ENCODE measurements at regions not wholly inside any gene's neighbourhood (a gene's known extent, or its start where the extent isn't known, plus 50 kb on each side); places are given as distances from the start of the nearest gene placed in this dataset.
"Not testable (repeated sequence)": the region's sequence is repeated elsewhere in the genome, so short reads cannot be mapped to it uniquely, and the experiment has no call there.

DNA sequence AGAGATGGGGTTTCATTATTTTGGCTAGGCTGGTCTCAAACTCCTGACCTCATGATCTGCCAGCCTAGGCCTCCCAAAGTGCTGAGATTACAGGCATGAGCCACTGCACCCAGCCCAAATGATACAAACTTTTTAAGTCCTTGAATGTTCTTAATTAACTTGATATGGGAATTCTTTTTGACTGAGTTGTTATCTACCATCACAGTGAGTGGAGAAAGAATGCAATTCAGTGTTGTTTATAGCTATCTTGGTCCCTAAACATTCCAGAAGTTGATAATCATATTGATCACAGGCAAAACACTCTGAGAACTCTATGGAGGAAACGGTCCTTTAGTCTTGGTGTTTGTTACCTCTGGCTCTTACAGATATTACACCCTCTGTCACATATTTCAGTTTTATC is 1072.5 kb downstream of the SUCLG1 start:
- DNase-seq (ENCODE audit: low read depth in 2 of 2) = no peak

DNA sequence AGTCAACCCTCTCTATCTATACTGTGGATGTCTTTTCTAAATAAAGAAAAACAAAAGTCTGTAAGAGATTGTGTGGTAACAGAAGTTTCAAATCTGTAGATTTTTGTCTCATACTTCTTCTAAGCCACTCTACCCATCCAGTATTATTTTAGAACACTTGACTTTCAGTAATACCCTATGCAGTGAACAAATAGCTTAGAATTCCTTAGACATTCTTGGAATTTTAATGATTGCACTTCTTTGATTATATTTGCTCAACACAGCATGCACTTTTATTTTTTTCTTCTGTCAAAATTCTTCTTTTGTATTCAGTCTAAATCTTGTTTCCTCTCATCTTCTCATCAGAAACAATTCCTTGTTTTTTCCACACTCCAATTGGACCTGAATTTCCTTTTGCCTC is 1080.2 kb downstream of the SUCLG1 start:
- DNase-seq (ENCODE audit: low read depth in 2 of 2) = no peak

DNA sequence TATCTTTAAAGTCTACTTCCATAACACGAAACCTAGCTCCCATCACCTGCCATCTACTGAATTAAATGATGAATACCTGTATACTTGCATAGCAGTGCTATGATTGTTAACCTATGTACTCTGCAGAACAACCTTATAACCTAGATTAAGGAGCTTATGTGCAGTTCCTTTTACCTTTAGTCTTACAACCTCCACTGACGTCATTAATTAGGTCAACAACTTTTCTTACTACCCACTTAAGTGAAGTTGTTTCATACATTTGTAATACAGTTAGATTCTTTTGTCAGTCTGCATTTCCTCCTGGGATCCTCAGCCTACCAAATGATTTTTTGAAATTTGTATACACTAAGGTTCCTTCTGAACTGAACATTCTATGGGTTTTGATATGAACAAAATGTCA is 1082.3 kb downstream of the SUCLG1 start:
- no peak for DNase-seq (ENCODE audit: low read depth in 2 of 2)

DNA sequence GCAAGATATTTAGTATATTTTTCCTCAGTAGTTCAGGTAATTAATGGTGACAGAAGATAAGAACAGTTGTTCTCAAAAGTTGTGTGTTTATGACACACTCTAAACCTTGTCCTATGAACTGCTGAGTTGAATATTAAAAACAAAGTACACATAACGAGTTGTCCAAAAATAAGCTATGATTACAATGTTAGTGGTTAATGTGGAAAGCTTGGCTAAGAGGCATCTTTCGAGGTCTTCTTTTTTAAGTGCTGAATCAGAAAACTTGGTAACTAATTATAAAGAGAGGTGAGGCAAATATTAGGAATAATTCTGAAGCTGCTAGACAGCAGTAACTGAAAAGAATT is 1088.7 kb downstream of the SUCLG1 start:
- no peak for DNase-seq (ENCODE audit: low read depth in 2 of 2)

DNA sequence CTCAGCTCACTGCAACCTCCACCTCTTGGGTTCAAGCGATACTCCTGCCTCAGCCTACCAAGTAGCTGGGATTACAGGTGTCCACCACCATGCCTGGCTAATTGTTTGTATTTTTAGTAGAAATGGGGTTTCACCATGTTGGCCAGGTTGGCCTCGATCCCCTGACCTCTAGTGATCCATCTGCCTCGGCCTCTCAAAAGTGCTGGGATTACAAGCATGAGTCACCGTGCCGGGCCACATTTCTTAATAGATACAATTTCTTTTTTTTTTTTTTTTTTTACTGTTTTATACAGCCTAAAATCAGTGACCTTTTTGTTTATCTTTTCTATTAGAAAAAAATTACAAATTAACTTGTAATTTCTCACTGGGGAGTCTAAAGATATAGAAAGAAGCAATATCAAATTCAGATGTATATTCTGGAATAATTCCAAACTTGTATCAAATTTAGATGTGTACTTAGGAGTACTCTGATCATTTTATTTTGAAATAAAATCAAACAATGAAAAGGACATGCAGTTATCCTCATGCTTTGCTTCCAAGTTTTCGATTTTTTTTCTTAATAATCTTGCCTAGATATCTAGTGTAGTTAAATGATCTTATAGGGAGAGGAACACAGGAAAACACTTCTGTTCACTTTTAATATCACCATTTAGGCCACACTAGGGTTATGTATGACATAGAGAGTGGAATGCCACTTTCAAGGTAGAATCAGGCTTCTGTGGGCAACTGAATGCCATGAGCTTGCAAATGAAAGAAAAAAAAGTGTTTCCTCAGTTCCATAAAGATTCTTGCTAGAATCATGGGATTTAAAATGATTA is 1089.3 kb downstream of the SUCLG1 start:
- DNase-seq (ENCODE audit: low read depth in 2 of 2) = no peak

DNA sequence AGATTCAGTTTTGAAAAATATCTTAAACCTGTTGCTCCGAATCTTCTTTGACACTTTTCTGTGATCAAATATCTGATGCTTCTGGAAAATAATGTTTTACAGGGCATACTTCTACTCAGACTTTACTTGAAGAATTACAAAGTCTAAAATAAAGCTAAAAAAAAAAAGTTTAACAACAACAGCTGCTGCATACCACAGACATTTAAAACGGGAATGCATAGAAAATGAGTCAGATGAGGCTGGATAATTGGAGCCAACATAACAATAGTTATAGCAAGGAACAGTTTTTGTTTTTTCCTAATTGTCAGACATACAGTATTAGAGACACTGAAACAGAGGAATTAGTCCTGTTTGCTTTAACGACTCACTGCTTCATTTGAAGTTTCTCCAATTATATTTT is 1090.2 kb downstream of the SUCLG1 start:
- DNase-seq (ENCODE audit: low read depth in 2 of 2) = no peak

DNA sequence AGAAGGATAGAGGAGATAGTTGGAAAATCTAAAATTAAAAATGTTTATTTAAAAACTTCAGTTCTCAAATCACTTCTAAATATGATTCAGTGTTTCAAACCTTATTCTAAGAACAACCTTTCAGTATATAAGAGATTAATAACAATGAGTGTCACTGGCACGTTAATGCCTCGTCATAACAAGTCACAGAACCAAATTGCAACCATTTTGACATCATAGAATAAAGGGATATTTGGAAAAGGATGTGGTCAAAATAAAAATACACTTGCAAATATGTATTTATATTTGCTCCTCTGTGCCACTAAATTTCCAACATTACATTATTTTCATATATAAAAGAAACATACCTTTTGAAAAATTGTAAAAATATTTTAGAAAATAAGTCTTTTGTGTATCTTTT is 1090.6 kb downstream of the SUCLG1 start:
- no peak for DNase-seq (ENCODE audit: low read depth in 2 of 2)

DNA sequence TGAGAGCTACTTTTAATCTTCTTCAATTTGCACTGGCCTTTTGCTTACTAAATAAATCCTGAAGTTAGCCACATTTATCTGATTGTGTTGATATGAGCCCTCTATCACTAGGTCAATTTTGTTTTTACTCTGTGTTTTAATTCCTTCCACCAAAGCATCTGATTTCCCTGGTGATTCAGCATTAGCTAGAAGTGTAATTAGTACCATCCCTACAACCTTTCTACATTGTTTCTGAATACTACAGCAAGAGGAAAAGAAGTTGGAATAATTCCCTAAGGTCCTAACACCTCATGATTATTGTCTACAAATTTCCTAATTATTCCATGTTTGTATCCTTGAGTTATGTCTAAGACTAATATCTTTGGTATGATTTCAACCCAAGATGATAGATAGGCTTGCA is 1093.6 kb downstream of the SUCLG1 start:
- no peak for DNase-seq (ENCODE audit: low read depth in 2 of 2)

DNA sequence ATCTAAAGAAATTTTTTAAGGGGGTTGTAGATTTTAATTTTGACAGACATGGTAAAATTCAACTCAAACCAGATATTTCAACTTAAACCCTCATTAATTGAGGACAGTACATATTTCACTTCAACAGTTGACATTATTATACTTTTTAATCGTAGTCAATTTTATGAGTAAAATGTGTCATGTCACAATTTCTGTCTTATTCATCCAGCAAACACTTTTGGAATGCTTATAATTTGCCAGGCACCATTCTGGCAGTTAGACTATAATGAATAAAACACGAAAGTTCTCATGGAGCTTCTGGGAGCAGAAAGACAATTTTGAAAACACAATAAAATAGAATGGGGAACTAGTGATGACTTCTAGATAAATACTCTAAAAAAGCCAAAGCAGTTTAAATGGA is 1094.8 kb downstream of the SUCLG1 start:
- DNase-seq (ENCODE audit: low read depth in 2 of 2) = no peak

DNA sequence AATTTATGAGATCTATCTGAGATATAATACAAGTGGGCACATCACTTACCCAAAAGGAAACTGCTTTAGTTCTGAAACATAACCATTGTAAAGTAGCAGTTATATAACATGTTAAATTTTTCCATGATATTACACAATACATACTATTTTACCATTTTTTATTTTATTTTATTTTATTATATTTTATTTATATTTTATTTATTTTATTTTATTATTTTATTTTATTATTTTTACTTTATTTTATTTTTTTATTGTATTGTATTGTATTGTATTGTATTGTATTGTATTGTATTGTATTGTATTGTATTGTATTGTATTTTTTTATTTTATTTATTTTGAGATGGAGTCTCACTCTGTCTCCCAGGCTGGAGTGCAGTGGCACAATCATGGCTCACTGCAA is 1095.9 kb downstream of the SUCLG1 start:
- not testable (repeated sequence) for DNase-seq (ENCODE audit: low read depth in 2 of 2)

DNA sequence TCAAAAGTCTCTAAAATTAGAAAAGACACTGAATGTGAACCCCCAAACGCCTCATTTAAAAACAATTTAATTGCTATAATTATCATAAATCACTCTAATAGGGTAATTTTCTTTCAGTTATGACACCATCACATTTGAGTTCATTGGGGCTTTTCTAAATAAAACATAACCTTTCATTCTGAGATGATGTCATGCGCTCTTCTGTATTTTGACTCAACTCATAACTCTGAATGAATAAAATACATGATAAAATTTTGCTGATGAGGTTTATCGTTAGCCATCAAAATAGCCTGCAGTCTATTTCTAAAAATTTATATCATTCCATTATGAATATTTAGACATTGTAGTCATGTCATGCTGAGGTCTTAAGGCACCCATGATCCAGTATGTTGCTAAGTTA is 1099.7 kb downstream of the SUCLG1 start:
- no peak for DNase-seq (ENCODE audit: low read depth in 2 of 2)

DNA sequence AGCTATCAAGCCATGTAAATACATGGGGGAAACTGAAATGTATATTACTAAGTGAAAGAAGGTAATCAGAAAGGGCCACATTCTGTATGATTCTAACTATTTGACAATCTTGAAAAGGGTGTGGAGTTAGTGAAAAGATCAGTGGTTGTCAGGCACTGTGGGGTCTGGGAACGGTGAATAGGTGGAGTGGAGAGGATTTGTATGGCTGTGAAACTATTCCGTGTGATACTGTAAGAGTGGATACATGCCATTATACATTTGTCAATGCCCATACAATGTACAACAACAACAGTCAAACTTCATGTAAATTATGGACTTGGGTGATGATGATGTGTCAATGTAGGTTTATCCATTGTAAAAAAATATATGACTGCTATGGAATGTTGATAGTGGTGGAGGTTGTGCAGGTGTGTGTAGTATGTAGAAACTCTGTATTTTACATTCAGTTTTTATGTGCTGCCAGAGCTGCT is 1116.2 kb downstream of the SUCLG1 start:
- no peak for DNase-seq (ENCODE audit: low read depth in 2 of 2)

DNA sequence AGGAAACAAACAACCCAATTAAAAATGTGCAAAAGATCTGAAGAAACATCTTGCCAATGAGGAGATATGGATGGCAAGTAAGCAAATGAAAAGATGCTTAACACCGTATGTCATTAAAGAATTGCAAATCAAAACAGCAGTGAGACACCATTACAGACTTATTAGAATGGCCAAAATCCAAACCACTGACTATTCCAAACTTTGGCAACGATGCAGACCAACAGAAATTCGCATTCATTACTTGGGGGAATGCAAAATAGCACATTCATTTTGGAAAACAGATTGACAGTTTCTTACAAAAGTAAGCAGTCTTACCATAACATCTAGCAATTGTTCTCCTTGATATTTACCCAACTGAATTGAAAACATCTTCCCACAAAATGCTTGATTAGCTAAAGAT is 1118.7 kb downstream of the SUCLG1 start:
- DNase-seq (ENCODE audit: low read depth in 2 of 2) = no peak

DNA sequence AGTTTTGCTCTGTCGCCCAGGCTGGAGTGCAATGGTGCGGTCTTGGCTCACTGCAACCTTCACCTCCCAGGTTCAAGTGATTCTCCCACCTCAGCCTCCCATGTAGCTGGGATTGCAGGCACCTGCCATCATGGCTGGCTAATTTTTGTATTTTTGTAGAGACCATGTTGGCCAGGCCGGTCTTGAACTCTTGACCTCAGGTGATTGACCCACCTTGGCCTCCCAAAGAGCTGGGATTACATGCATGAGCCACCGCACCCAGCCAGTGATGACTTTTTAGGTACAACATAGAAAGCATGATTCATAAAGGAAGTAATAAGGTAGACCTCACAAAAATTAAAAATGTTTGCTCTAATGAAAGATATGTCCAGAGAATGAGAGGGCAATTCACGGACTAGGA is 1119.1 kb downstream of the SUCLG1 start:
- DNase-seq (ENCODE audit: low read depth in 2 of 2) = not testable (repeated sequence)

DNA sequence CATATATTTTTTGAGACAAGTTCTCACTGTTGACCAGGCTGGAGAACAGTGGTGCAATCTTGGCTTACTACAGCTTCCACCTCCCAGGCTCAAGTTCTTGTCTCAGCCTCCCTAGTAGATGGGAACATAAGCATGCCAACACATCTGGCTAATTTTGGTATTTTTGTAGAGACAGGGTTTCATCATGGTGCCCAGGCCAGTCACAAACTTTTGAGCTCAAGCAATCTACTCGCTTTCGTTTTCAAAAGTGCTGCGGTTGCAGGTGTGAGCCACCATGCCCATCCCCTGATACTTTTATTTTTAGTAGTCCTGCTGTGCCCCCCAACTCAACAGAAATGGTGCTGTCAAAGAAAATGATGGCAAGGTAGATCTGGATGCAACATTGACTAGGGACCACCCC is 1127.3 kb downstream of the SUCLG1 start:
- DNase-seq (ENCODE audit: low read depth in 2 of 2) = no peak

DNA sequence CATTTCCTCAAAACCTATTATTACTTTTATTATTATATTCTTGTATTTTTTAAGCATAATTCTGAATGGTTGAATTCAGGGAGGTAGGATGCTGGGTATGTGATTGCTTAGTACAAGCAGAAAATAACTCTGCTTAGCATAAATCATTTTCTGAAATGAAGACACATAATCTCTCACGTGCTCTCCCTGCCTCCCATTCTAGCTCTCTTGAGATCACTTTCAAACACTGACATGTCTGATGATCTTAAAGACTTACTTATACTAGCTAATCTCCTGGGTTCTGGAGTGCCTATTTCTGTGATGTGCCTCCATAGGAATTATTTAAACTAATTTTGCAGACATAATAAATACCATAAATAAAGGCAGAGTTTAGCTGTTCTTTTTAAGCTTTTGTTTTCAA is 1136.0 kb downstream of the SUCLG1 start:
- DNase-seq (ENCODE audit: low read depth in 2 of 2) = no peak

DNA sequence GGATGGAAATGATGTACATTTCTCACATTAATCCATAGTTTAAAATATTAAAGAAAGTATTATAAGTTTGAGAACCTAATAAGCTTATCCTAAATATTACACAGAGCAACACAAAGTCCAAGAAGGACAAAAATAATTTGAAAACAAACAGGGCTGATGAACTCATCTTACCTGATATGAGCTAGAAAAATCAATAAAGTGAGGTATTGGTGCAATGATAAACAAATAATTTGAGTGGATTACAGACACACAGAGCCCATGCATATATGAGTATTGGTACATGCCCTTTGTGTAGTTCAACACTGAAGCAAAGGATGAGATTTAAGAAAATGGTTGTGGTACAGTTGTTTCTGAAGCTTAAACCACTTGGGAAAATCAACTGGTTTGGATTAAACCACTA is 1139.0 kb downstream of the SUCLG1 start:
- DNase-seq (ENCODE audit: low read depth in 2 of 2) = no peak

DNA sequence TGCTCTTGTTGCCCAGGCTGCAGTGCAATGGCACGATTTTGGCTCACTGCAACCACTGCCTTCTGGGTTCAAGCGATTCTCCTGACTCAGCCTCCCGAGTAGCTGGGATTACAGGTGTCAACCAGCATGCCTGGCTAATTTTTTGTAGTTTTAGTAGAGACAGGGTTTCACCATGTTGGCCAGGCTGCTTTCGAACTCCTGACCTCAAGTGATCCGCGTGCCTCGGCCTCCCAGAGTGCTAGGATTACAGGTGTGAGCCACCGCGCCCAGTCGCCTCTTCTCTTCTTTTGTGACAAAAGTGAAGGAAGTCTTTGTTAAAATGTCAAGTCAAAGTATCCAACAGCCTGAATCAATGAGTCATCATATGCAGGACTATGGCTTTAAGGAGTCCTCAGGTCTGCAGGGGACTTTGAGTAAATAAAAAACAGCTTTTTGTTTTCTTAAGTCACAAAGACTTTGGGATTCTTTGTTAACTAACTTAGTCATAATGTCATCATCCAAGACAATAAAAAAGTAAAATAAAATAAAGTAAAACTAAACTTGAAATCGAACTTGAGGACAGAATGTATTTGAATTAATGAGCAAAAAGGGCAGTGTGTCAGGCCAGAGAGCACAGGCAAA is 1153.2 kb downstream of the SUCLG1 start:
- DNase-seq (ENCODE audit: low read depth in 2 of 2) = no peak

DNA sequence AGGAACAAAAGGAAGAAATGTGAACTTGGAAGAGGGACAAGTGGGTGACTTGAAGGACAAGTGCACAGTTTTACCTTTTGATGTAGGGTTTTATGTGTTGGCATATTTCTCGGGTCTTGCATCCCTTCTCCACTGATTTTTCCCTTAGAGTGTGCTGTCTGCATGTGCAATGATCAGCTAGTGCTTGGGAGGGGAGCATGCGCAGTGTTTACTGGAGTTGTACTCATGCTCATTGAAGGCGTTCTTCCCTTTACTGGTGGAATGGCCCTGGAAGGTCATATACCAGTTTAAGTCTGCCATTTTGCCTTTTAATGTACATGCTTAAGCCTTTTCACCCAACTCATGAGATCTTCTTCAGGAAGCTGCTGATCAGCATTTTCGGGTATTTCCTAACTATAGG is 1168.0 kb downstream of the SUCLG1 start:
- DNase-seq (ENCODE audit: low read depth in 2 of 2) = no peak

DNA sequence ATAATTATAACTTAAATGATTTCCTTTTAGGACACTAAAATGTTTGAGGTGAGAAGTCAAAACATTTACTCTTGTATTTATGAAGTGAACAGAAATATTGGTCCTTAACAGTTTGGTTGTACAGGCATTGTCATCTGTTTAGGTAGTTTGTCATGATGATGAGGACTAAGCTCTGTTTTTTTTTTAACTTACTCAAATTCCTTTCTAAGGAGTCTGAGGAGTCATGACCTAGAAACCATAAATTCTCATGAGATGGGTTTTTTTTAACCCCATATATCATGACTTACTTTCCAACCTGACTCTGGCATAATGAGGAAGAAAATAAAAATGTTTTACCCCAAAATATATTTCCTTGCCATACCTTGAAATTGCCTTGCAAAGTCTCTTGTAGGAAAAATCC is 1176.2 kb downstream of the SUCLG1 start:
- no peak for DNase-seq (ENCODE audit: low read depth in 2 of 2)

DNA sequence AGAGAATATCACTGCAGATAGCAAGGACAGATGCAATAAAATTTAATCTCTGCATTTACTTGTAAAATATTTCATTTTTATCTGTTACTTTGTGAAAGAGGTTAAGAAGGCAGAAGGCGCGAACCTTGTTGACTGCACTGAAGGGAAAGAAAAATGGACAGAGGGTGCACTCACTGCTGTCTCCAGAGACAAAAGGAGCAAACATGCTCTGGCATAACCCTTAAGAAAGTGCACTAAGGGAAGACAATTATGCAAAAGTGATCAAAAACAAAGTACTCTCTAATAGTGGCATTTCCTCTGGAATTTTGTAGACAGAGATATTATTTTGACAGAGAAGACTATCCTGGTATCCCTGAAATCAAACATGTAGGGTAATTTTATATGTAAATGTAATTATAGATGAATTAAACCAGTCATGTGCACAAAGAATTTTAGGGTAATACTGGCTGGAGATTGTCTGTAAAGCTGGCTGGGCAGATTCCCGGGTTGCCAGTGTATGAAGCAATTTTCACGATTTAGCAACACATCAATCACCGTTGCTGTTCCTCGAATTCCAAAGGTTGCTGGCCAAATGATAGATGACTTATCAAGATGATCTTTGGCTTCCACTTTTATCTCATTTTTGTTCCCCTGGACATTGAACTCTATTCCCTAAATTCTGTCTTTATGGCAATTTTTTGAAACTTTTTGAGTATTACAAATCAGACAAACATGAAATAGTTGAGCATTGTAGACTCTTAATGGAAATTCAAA is 1176.9 kb downstream of the SUCLG1 start:
- DNase-seq (ENCODE audit: low read depth in 2 of 2) = no peak

DNA sequence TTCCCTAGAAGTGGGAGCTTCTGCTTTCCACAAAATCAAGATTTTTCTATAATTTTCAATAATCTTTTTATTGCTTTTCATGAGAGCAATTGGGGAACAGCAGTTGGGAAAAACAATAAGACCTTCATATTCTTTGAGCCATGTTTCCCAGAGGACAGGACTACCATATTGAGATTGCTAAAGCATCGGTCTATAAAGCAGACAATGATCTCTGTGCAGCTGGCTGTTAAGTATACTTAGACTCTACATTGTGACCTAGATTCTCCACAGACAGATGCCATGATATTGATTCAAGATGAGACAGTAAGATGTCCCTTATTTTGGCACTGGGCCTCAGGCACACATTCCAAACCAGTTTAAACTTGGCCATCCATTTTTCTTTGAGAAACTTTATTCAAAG is 1178.7 kb downstream of the SUCLG1 start:
- DNase-seq (ENCODE audit: low read depth in 2 of 2) = no peak

DNA sequence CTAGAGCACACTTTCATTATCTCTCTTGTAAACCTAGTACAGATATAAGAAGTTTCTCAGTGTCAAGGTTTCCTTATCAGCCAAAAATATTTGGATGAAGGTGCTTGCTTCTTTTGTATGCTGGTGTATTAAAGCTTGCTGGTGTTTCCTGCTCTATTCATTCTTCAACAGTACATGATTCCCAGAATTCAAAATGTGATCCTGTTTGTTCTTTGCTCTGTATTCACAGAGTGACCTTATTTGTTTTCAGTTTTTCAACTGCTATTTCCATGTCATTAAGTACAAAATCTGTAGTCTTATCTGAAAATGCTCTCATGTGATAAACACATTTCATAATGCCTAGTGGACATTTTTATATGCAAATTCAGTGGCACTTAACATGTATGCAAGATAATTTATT is 1185.8 kb downstream of the SUCLG1 start:
- DNase-seq (ENCODE audit: low read depth in 2 of 2) = no peak
